ENCODE measurements at regions not wholly inside any gene's neighbourhood (a gene's known extent, or its start where the extent isn't known, plus 50 kb on each side); places are given as distances from the start of the nearest gene placed in this dataset.

- WGBS (ENCODE audit: extremely low coverage, insufficient read length, low lambda C conversion rate) = no CpG with 5 or more reads among the region's 3 CpGs
- Mint-ChIP-seq H3K27ac (no peak overlapping the region), H3K36me3 (ENCODE audit: insufficient read depth in 1 of 3, low read depth in 3 of 3) (0 out of 7 replicates have a peak, but pooled peaks cover 0 to 6% (median 0%) of the 10 kb centered on the region in 3 experiments), H3K9me3 (no peaks in the 10 kb centered on the region; a peak in 1 of 5 replicates), H3K4me3 (no peak overlapping the region), H3K27me3 (ENCODE audit: low read depth) (no peaks in the 10 kb centered on the region), H3K4me1 (no peaks in the 10 kb centered on the region)
- Histone ChIP-seq H3K4me2 (ENCODE audit: insufficient read depth, insufficient read length, low read length) (no peak overlapping the region), H3K18ac (ENCODE audit: insufficient read length, low read depth, low read length) (no peak overlapping the region), H3K79me1 (ENCODE audit: insufficient read depth, low read depth, low read length, poor library complexity, severe bottlenecking) (no peaks in the 10 kb centered on the region), H3K9me3 (ENCODE audit: control insufficient read depth, low read depth, low read length) (no peaks in the 10 kb centered on the region), H4K91ac (ENCODE audit: insufficient read length, low read depth, low read length) (no peak overlapping the region), H3K4me1 (ENCODE audit: insufficient read depth, low read length) (no peaks in the 10 kb centered on the region), H3K23ac (ENCODE audit: insufficient read length, low read depth, low read length) (no peak overlapping the region), H4K5ac (ENCODE audit: insufficient read length, low read depth, low read length) (no peak overlapping the region), H4K20me1 (ENCODE audit: control insufficient read depth, insufficient read depth, insufficient read length) (no peaks in the 10 kb centered on the region), H2AK5ac (ENCODE audit: insufficient read length, low read length) (no peak overlapping the region), H2BK5ac (ENCODE audit: insufficient read length, low read length) (no peak overlapping the region), H2BK20ac (ENCODE audit: low read depth, low read length, poor library complexity, severe bottlenecking) (no peak overlapping the region), H3K4ac (ENCODE audit: low read depth, low read length) (no peak overlapping the region), H3K56ac (ENCODE audit: insufficient read length, low read depth, low read length) (no peak overlapping the region), H4K8ac (replicated peaks; ENCODE audit: insufficient read length, low read depth, low read length) (no peak overlapping the region), H3K27me3 (ENCODE audit: insufficient read depth, low read length) (no peaks in the 10 kb centered on the region), H2BK12ac (ENCODE audit: insufficient read length, low read depth, low read length) (no peak overlapping the region), H3K14ac (ENCODE audit: insufficient read depth, low read length) (no peak overlapping the region), H3K79me2 (ENCODE audit: insufficient read depth, low read length) (no peaks in the 10 kb centered on the region), H2BK120ac (ENCODE audit: low read depth, low read length, poor library complexity, severe bottlenecking) (no peak overlapping the region), H3T11ph (ENCODE audit: low read length) (no peak overlapping the region), H3K9ac (ENCODE audit: extremely low read depth, insufficient read length, low read length) (no peak overlapping the region), H2AFZ (ENCODE audit: low read length) (no peak overlapping the region), H3K27ac (ENCODE audit: insufficient read length, low read depth, low read length) (no peak overlapping the region), H2BK15ac (ENCODE audit: low read depth, low read length) (no peak overlapping the region), H3K23me2 (ENCODE audit: insufficient read length, low read depth, low read length, poor library complexity, severe bottlenecking) (no peaks in the 10 kb centered on the region)
- no peak for DNase-seq
- TF ChIP-seq CTCF (conservative IDR thresholded peaks at IDR 0.05) = no peak
Observed at GRCh38 chr9:17057729-17058128, 77.1 kb upstream of the CNTLN start.
